Keratinocyte (primary cell): ENCODE measurements at regions not wholly inside any gene's neighbourhood (a gene's known extent, or its start where the extent isn't known, plus 50 kb on each side); places are given as distances from the start of the nearest gene placed in this dataset.

Experiments used
- EZH2 ChIP-seq: IDR thresholded peaks from one replicate; pipeline ENCODE4 v1.6.1; 2012; ENCODE audit warnings: inconsistent platforms, mild to moderate bottlenecking, low read length, moderate library complexity
- TF ChIP-seq, protein P1 (sequence below), 3 experiments: IDR thresholded peaks in 1 of 3; conservative IDR thresholded peaks in 1 of 3; optimal IDR thresholded peaks in 1 of 3; 2 replicates in 2 of 3; 3 replicates in 1 of 3; pipeline versions ENCODE3 to v1.5.1; 2011; ENCODE audit warnings: low read length in 3 of 3, mild to moderate bottlenecking in 3 of 3, moderate library complexity in 2 of 3, control low read depth in 1 of 3, inconsistent platforms in 1 of 3; ENCODE audit not compliant: insufficient read depth in 2 of 3; ENCODE audit errors: extremely low read depth in 1 of 3

GRCh38 chr5:98499892-98500291, 273.6 kb upstream of the RGMB start:
- no peak for TF ChIP-seq EZH2
- TF ChIP-seq, protein P1, sequence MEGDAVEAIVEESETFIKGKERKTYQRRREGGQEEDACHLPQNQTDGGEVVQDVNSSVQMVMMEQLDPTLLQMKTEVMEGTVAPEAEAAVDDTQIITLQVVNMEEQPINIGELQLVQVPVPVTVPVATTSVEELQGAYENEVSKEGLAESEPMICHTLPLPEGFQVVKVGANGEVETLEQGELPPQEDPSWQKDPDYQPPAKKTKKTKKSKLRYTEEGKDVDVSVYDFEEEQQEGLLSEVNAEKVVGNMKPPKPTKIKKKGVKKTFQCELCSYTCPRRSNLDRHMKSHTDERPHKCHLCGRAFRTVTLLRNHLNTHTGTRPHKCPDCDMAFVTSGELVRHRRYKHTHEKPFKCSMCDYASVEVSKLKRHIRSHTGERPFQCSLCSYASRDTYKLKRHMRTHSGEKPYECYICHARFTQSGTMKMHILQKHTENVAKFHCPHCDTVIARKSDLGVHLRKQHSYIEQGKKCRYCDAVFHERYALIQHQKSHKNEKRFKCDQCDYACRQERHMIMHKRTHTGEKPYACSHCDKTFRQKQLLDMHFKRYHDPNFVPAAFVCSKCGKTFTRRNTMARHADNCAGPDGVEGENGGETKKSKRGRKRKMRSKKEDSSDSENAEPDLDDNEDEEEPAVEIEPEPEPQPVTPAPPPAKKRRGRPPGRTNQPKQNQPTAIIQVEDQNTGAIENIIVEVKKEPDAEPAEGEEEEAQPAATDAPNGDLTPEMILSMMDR (optimal IDR thresholded peaks at IDR 0.05 in 1 of 3, IDR thresholded peaks at IDR 0.05 in 1 of 3, conservative IDR thresholded peaks at IDR 0.05 in 1 of 3; ENCODE audit: extremely low read depth in 1 of 3, insufficient read depth in 2 of 3, low read length in 3 of 3): no peak
